HG02763 (cell line): ENCODE measurements at regions not wholly inside any gene's neighbourhood (a gene's known extent, or its start where the extent isn't known, plus 50 kb on each side); places are given as distances from the start of the nearest gene placed in this dataset.

Source experiments
- ATAC-seq: cut with Tn5 transposase; IDR thresholded peaks from one replicate; pipeline ENCODE4 v1.9.1; 2021; ENCODE audit warnings: mild to moderate bottlenecking, moderate library complexity; ENCODE audit not compliant: unreplicated experiment

DNA sequence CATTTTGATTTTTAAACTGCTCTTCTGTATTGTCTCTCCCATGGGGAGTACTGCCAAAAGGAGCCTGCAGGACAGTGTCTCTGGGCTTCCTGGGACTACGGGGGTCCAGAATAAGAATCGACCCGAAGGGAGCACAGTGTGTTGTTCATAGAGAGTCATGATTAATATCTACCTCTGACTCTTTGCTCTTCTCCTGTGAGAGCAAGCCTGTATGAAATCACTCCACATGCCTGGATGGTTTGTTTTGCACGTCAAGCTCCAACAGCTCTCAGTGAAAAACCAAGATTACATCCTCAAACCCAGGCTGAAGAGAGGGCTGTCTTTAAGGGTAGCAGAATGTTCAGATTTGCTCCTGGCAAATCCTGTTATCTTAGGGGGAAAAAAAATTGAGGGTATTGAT, 1860.0 kb upstream of the WWC1 start:
- ATAC-seq: no peak

DNA sequence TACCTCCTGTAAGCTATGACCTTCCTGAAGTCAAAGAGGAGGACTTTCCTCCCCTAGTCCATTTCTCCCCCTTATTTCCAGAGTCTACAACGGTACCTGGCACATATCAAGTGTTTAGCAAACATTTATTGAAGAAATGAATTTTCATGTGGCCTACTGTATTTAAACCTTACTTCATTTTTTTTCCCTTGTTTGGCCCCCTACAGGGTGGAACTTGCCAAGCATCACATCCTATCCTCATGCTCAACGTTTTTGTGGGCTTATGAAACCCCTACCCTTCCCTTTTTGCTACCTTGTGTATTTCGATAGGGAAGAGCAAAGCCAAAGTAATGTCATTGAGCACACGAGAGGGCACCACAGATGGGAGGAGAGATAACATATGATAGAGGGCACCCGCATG, 1857.8 kb upstream of the WWC1 start:
- ATAC-seq: no peak

DNA sequence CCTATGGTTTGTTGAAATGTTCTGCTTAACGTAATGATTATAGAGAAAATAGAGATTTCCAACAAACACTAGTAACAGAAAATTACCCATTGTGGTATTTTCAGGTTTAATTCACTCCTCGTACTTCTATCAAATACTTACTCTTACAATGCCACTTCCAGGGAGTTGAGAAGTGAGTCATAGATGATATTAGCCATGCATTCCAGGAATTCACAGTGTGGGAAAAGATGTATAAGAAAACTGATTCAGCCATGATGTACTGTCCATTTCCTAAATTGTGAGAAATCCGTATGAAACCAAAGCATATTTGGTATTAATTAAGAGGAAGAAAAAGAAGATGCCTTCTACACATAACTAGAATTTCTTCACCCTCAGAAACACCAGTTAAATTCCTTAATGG, 1854.6 kb upstream of the WWC1 start:
- ATAC-seq: no peak

DNA sequence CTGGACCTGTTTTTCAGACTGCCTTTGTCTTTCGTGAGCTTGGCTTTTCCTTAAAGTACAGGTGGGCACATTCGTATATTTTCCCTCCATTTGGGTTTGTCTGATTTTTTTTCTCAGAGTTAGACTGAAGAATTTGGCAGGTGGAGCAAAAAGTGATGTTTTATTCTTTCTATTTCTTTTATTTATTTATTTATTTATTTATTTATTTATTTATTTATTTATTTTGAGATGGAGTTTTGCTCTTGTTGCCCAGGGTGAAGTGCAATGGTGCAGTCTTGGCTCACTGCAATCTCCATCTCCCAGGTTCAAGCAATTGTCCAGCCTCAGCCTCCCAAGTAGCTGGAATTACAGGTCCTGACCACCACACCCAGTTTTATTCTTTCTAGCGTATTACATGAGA, 1805.1 kb upstream of the WWC1 start:
- no peak for ATAC-seq

DNA sequence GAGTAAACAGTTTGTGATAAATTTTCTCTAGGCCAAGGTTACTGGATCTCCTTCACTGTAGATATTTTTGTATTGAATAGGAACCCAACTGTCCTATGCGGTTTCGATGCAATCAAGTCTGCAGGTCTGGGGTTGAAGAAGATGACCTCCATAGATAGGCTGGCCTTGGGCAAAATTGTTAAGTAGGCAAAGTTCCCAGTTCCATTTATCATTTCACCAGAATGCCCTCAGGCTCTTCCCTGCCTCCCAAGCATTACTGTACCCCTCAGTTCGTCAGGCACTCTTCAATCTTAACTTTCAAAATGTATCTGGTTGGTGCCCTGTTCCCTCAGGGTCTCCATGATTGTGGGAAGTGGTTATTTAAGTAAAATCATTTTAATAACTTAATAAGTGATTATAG, 1802.9 kb upstream of the WWC1 start:
- ATAC-seq: no peak

DNA sequence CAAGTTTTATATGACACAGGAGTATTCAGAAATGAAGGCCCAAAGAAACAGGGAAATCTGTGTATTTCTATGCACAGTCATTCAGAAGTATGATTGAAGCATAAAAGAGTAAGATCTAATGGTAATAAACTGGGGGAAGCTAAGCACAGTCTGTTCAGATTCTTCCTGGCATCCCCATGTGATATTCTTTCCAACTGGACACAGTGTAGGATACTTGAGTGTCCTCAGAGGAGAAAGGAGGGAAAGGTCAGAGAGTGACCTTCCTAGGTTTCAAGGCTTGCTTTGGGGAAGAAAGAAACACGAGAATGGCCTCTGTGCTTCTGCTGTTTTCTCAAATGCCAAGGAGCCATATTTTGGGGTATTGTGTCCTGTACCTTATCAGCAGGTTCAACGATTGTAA, 1798.4 kb upstream of the WWC1 start:
- no peak for ATAC-seq

DNA sequence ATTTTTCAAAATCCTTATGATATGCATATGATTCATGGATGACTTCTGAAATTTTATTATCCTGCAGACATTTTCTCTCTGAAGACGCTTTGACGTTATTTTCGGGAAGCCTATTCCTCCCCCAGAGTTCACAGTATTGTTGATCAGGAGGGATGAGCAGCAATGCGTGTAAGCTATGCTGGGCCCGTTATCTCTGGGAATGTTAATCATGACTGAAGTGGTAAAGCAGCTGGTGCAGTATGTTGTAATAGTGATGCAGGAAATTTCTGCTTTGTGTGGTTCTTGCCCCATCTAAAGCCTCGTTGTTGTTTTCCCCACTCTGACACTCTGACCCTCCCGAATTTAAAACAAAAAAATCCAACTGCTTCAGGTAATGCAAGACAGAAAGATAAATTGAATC, 1797.8 kb upstream of the WWC1 start:
- no peak for ATAC-seq

DNA sequence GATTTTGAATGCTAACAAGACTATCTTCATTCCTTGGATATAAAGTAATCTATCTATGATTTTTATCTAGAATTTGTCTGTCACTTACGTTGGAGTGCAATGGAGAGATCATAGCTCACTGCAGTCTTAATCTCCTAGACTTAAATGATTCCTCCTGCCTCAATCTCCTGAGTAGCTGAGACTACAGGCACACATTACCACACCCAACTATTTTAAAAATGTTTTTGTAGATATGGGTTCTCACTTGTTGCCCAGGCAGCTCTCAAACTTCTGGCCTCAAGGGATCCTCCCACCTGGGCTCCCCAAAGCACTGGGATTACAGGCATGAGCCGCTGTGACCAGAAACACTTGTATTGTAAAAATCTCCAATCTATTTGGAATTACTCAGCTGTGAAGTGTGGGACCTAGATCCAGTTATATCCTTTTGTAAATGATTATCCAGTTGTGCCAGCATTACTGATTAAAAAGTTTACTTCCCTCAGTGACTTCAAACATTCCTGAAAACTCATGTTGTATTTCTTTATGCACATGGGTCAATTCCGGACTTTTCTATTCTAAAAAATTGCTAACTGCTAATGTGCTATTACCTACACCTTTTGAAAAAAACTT, 1793.8 kb upstream of the WWC1 start:
- no peak for ATAC-seq

DNA sequence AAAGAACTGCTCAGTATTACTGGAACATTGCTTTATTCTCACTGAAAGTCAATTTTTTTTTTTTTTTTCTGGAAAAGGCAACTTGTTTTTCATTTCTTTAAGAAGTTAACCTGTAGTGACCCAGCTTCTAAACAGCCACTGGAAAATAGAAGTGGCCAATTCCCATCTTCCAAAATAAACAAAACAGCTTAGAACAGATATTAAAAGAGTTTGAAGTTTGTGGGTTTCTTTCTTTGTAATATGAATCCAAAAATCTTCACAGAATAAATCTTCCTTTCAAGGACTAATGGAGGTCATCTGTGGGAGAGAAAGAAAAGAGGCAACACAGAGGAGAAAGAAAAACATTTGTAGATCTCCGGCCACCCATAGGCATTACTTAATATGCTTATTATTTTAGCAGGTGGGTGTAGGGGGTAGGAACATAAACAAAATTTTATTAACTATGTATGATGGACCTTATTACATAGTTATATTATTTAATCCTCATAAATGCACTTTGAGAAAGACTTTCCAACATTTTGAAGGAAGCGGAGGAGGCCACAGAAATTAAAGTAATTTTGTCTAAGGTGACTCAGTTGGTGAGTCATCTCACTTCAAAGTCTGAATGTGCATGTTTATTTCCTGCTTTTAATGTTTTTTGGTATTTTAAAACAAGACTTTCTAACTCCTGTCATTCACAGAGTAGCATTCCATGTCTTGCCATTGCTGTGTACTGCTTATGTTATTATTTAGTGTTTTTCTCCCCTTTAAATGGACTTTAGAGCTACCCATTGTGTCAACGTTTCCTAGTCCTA, 1791.8 kb upstream of the WWC1 start:
- ATAC-seq: no peak

DNA sequence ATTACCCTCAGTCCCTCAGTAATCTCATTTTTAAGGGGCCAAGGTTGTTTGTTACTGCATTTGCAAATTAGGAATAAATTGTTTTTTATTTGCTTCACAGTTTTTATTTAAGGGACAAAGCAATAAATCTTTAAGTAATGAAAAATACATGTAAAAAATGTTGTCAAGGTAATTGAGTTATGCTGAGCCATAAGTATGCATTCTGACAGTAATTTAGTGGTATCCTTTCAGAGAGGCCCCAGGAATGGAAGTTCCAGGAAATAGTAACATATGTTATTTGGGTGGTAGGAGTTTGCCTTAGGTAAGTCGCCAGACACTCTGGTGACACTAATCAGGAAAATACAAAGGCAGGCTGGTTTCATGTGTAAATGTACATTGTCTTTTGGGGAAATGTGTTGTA, 1787.9 kb upstream of the WWC1 start:
- ATAC-seq: no peak

DNA sequence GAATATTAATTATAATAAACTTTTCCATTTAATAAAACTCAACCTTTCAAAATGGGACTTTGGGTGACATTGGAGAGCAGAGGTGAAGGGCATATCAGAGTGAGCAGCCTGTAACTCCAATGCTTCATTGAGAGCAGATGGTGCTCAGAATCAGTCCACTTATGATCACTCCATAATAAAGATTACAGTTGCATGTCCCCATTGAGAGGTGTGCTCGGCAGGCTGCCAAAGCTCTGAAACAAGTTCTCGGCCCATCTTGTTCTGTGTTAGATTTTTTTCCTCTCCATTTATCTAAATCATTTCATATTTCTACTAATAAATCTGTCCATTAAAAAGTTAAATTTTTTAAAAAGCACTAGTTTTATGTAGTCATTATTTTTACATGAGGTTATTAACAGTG, 1786.4 kb upstream of the WWC1 start:
- no peak for ATAC-seq

DNA sequence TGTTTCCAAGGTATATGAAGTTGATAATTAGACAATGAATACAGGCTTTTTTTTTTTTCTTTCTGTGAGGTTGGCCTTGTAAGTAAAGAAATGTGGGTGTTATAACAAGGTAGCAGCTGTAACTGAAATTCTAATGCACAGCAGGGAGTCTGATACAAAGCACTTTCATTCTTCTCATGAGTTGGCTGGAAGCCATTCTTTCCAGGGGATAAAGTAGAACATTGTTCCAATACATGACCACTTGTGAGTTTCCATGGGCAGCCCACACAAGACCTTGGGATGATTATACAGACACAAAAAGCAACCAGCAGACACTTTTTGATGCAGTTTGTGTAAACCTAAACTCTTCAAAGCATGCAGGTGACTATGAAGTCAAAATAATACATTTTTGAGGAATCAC, 1785.9 kb upstream of the WWC1 start:
- ATAC-seq: no peak

DNA sequence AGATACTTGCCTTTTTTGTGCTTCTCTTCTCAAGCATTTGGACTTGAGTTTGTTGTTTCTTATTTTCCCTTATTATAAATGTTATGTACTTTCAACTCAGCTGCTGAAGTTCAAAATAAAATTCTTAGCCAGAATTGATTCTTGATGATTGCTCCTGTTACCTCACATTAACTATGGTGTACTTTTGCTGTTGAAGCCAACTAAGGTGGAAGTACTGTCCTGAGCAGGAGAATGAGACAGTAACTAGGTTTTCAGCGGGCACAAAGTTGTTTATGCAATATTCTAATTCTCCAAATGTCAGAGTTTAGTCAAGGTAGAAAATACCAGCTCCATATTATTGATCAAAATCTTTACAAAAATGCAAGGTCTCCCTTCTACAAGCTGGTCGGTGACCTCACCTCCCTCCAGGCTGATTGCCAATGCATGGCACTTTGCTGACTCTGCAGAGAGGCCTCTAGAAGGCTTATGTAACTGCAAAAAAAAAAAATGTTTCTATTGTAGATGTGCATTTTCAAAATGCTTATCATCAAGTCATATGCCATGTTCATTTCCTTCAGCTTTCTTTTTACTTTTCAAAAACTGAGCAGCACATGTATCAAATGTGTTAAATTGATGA, 1783.5 kb upstream of the WWC1 start:
- ATAC-seq: no peak

DNA sequence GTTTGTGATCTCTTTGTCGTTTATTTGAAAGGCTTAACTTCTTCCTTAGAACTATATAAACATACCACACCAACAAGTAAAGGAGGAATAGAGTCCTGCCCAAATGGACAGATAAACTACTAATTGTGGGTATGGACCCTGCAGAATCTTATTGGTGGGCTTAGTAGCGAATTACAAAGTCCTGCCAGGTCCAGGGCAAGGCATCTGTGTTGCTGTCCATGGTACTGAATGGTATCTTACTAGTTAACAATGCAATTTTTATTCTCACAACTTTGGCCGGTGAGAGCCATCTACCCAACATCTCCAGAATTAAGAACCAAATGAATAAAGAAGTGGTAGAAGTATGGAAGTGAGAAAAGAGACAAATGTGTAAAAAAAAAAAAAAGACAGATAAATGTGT, 1782.4 kb upstream of the WWC1 start:
- ATAC-seq: no peak

DNA sequence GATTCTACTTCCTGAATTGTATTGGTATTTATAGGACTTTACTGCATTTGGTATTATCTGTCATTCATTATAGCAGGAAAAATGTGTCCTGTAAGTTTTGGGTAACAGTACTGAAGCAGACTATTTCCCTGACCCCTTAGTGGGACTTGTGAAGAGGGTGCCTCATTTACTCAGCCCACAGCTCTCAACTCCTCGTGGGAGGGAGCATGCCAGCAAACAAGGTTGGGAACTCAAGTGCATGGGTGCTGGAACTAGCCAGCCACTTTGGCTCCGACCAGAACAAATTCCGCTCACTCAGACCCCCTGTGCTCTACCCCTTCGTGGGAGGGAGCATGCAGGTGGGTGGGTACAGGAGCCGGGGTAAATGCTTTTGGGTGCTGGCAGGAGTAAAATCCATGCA, 1773.5 kb upstream of the WWC1 start:
- no peak for ATAC-seq

DNA sequence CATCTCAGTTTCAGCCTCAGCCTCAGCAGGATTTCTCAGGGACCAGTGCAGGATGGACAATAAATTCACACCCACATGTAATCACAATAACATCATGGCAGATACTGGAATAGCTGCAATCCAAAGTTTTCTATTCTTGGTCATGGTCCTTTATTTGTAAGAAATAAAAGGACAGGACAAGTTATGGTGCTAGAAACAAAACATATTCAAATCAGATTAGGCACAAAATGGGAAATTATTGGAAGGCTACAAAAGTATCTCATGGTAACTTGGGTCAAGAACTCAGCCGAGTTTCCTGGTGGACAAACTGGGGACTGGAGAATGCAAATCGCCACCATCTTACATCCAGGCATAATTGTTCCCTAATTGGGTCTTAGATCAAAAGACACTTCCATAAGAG, 1768.2 kb upstream of the WWC1 start:
- no peak for ATAC-seq

DNA sequence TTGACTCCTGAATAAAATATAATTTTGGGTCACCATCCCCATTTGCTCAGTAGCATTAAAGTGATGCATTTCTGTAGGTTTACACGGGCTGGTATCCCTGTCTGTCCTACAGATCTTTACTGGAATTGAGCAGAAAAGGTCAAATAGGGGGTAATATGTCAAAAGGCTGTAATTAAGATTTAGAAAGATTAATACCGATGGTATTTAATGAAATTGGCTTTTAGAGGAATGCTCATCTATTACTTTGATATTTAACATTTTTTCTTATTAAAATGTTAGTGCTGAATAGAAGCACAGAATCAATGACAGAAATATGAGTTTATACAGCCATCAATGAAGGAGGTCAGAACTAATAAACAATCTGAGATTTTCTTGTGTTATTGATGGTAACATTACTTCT, 1762.2 kb upstream of the WWC1 start:
- no peak for ATAC-seq

DNA sequence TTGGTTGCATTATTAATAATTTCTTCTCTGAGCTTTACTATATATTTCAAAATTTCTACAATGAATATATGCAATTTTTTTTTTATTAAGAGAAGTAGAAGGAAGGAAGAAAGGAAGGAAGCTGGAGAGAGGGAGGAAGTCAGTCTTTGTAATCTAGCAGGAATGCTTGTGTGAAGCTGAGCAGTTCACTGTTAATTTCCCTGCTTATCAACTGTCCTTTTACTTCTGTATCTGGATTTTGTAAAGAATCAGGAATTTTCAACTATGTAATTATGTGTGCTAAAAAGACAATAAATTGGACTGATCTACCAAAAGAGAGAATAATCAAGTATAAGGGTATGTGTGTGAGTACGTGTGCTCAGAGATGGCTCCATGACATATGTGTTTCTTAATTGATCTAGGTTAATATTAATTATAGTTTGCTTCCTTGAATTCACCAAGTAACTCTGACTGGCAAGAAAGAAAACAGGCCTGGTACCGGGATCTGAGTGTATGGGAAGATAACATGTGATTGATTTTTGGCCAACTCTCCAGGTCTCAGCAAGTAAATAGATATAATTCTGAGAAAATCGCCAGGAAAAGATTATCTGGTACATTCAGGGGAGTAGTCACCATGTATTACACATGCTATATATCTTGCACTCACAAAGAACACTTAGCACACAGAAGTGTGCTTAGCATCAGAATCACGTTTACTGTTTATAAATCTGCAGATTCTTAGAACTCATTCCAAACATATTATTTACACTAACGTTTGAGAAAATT, 1758.8 kb upstream of the WWC1 start:
- ATAC-seq: no peak

DNA sequence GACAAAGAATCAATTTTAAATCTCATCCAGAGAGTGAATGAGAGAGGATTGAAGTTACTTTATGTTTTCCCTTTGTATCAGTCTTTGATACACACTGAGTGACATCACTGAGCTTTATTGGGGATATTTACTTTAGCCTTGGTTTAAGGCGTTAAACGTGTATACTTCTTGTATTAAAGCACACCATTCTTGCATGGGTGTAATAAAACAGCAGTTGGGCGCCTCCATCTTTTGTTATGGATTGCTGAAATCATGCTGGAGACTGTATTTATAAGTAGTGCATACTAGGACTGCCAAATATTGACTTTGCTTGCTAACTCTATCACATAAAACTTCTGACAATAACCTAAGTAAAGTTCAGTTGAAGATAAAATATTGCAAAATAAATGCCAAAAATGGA, 1755.8 kb upstream of the WWC1 start:
- ATAC-seq: no peak

DNA sequence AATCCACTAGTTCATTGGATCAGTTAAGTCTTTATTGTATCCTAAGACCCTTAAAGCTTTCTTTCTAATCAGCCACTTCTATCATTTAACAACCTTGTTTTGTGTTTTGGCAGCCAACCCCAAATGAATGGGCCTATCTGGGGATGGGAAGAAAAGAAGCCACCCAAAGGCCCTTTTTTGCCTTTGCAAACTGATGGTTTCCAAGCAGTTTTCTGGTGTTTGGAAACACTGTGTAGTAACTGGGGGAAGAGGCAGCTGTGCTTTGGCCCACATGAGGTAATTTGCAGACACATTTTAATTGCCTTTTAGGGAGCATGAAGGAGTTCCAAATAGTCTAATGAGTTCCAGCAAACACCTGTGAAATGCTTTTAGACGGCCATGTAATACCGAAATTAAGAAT, 1751.3 kb upstream of the WWC1 start:
- no peak for ATAC-seq

DNA sequence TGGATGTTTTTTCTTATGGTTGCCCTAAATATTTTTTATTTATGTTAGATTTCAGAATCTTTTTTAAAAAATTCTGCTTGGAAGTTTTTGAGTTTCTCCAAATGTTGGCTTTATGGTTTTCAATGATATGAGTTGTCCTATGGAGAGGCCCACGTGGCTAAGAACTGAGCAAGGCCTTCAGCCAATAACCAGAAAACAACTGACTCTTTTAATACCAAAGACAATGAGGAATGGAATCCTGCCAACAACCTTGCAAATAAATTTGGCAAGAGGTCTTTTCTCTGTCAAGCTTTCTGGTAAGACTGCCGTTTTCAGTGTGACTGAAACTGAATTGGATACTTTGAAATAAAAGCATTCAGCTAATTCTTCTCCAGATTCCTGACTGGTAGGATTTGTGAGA, 1740.1 kb upstream of the WWC1 start:
- no peak for ATAC-seq

DNA sequence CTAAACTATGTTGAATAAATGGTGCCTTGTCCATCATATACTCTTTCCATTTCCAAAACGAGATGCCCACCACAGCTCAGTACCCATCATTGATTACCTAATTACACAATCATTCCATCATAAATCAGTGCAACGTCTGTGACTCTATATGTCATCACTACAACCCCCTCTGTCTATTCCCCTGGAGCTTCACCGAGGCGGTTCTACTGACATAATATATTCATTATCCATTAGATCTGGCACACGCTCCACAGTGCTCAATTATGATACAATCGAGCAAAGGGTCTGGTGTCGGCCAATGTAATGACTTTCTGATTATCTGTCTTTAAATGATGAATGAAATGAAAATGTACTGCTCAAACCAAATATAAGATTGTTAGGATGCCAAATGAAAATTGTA, 1737.7 kb upstream of the WWC1 start:
- ATAC-seq: no peak
